BLaER1 (cell line): ENCODE measurements at regions not wholly inside any gene's neighbourhood (a gene's known extent, or its start where the extent isn't known, plus 50 kb on each side); places are given as distances from the start of the nearest gene placed in this dataset.

Experiments
- H3K27ac ChIP-seq: shearing (Covaris generic); formaldehyde crosslinking; 2 replicates; pipeline ENCODE4 v1.8.1; 2022
- H3K27me3 ChIP-seq: shearing (Covaris generic); formaldehyde crosslinking; 2 replicates; pipeline ENCODE4 v1.8.1; 2022
- H3K36me3 ChIP-seq: shearing (Covaris generic); formaldehyde crosslinking; 2 replicates; pipeline ENCODE4 v1.8.1; 2022
- H3K4me1 ChIP-seq: shearing (Covaris generic); formaldehyde crosslinking; 2 replicates; pipeline ENCODE4 v1.8.1; 2022
- H3K4me2 ChIP-seq: shearing (Covaris generic); formaldehyde crosslinking; 2 replicates; pipeline ENCODE4 v1.8.1; 2022
- H3K4me3 ChIP-seq: shearing (Covaris generic); formaldehyde crosslinking; 2 replicates; pipeline ENCODE4 v1.8.1; 2022
- H3K9ac ChIP-seq: shearing (Covaris generic); formaldehyde crosslinking; 2 replicates; pipeline ENCODE4 v1.8.1; 2022
- H3K9me3 ChIP-seq: shearing (Covaris generic); formaldehyde crosslinking; 2 replicates; pipeline ENCODE4 v1.8.1; 2022
- H4K20me1 ChIP-seq: shearing (Covaris generic); formaldehyde crosslinking; 2 replicates; pipeline ENCODE4 v1.8.1; 2022
- Cebpa-rat ChIP-seq: shearing (Covaris generic); IDR thresholded peaks from 2 replicates; pipeline ENCODE4 v1.8.1; 2022

- Histone ChIP-seq H3K4me2 (no peak overlapping the region), H4K20me1 (no peaks in the 10 kb centered on the region), H3K27ac (no peak overlapping the region), H3K27me3 (no peaks in the 10 kb centered on the region), H3K4me3 (no peak overlapping the region), H3K9ac (no peak overlapping the region), H3K9me3 (peaks cover 24% of the 10 kb centered on the region), H3K4me1 (no peaks in the 10 kb centered on the region), H3K36me3 (no peaks in the 10 kb centered on the region)
- TF ChIP-seq Cebpa-rat = no peak
Observed at GRCh38 chr3:177468331-177468730, 271.0 kb upstream of the TBL1XR1 start.

- Histone ChIP-seq H3K9ac (no peak overlapping the region), H3K27me3 (no peaks in the 10 kb centered on the region), H3K4me3 (no peak overlapping the region), H3K4me1 (no peaks in the 10 kb centered on the region), H4K20me1 (no peaks in the 10 kb centered on the region), H3K27ac (no peak overlapping the region), H3K4me2 (no peak overlapping the region), H3K36me3 (no peaks in the 10 kb centered on the region), H3K9me3 (peaks cover 24% of the 10 kb centered on the region)
- TF ChIP-seq Cebpa-rat = no peak
Observed at GRCh38 chr3:177468816-177469215, 271.5 kb upstream of the TBL1XR1 start.

DNA sequence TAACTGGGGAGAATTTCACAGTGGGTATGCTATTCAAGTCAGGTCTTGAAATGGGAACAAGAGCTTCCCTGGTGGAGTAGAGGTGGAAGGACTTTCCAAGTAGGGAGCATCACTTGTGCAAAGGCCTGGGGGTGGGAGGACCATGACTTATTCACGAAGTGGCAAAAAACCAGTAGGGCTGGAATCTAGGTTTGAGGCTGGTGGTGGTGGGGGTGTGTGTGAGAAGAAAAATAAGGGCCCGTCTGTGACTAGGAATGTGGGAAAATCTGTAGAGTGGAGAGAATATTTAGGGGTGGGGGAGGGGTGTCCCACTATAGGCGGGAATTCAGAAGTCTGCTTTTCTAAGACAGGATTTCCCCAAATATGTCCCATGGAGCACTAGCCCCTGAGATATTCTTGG lies 271.9 kb upstream of the TBL1XR1 start:
- H3K9me3 ChIP-seq = peaks cover 24% of the 10 kb centered on the region
- H3K27ac ChIP-seq = no peak overlapping the region
- no peak overlapping the region for H3K4me3 ChIP-seq
- H3K4me1 ChIP-seq = no peaks in the 10 kb centered on the region
- no peaks in the 10 kb centered on the region for H3K27me3 ChIP-seq
- H3K4me2 ChIP-seq = no peak overlapping the region
- H3K9ac ChIP-seq = no peak overlapping the region
- no peak for TF ChIP-seq Cebpa-rat
- no peaks in the 10 kb centered on the region for H3K36me3 ChIP-seq
- H4K20me1 ChIP-seq = no peaks in the 10 kb centered on the region

DNA sequence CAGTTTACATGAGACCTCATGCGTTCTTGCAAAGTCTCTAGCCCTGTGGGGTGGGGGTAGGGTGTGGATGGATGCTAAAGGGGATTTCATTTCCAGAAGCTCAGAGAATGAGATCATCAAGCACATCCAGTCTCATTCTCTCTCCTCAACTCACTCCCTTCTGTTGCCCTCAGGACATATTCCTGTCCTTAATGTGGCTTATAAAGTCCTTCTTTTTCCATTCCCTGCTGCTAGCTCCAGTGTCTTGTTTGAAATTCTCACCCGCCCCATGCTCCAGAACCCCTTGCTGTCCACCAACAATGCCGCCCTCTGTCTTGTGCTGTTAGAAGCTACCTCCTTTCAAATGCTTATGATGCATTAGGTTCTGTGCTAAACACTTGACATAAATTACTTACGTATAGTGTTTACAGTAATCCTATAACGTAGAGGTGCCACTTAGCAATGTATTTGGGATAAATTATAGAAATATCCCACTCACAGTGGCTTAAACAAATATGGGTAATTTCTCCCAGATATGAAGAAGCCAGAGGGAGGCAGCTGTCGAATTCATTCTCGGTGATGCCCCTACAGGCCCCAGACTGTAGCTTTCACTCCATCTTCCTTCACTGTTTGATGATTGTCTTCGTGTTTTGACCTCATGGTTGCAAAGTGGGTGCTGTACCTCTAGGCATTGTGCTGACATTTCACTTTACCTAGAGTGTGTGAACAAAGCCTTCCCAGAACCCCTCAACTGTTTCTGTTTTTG lies 273.1 kb upstream of the TBL1XR1 start:
- no peaks in the 10 kb centered on the region for H3K27me3 ChIP-seq
- no peak overlapping the region for H3K9ac ChIP-seq
- no peaks in the 10 kb centered on the region for H3K36me3 ChIP-seq
- no peak for TF ChIP-seq Cebpa-rat
- H3K4me1 ChIP-seq = no peaks in the 10 kb centered on the region
- no peak overlapping the region for H3K27ac ChIP-seq
- peaks cover 24% of the 10 kb centered on the region for H3K9me3 ChIP-seq
- no peak overlapping the region for H3K4me2 ChIP-seq
- H3K4me3 ChIP-seq = no peak overlapping the region
- no peaks in the 10 kb centered on the region for H4K20me1 ChIP-seq

DNA sequence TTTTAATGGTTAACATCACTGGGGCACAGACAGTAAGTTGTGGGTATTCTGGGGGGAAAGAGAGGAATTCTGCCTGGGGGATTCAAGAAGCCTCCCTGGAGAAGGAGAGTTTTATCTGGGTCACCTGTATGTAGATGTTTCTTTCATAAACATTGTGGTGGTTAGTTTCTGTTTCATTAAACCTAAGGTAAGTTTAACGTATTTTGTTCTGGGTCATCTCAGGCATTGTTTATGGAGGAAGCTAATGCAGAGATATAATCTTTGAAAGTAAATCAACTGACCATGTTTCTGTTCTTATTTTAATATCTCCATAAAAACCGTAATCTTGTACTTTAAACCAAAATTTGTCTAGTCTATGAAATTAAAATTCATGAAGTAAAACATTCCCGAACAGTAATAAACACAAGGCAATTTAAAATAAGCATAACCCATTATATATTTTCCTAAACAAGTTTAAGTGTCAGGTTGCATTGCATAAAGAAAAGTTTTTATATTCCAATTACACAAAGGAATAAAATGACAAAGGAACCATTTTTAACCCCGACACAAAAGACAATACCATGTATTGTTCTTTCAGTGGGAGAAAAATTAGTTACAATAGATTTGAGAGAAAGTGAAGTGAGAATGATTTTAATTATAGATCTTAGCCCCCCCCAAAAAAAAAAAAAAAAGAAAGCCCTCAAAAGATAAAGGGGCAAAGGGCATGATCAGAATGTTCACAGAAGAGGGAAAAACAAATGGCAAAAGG lies 274.6 kb upstream of the TBL1XR1 start:
- no peak for TF ChIP-seq Cebpa-rat
- Histone ChIP-seq H3K27me3 (no peaks in the 10 kb centered on the region), H3K4me3 (no peak overlapping the region), H3K9me3 (peaks cover 27% of the 10 kb centered on the region), H3K4me2 (no peak overlapping the region), H3K36me3 (no peaks in the 10 kb centered on the region), H4K20me1 (no peaks in the 10 kb centered on the region), H3K4me1 (no peaks in the 10 kb centered on the region), H3K27ac (no peak overlapping the region), H3K9ac (no peak overlapping the region)

- no peak for TF ChIP-seq Cebpa-rat
- Histone ChIP-seq H3K36me3 (no peaks in the 10 kb centered on the region), H3K27ac (no peak overlapping the region), H3K4me3 (no peak overlapping the region), H3K9me3 (peaks cover 19% of the 10 kb centered on the region), H3K27me3 (no peaks in the 10 kb centered on the region), H3K9ac (no peak overlapping the region), H4K20me1 (no peaks in the 10 kb centered on the region), H3K4me2 (no peak overlapping the region), H3K4me1 (no peaks in the 10 kb centered on the region)
Observed at GRCh38 chr3:177473184-177473583, 275.9 kb upstream of the TBL1XR1 start.

DNA sequence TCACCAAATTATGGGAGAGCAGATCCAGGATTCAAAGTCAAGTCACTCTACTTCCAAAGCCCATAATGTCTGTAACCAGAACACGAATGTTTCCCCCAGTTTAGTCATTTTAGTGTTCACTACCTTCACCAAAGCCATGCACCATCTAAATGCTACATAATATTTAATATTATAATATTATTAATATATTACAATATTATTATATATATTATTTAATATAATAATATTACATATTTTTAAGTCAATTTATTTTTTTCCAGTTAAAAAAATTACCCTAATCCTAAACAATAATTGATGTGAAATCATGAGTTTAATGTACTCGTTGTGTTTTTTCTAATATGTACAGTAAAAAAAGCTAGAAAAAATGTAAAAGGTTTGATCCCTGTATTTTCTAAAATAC lies 276.6 kb upstream of the TBL1XR1 start:
- no peak overlapping the region for H3K4me2 ChIP-seq
- H3K9ac ChIP-seq = no peak overlapping the region
- H3K9me3 ChIP-seq = peaks cover 20% of the 10 kb centered on the region
- H3K27ac ChIP-seq = no peak overlapping the region
- TF ChIP-seq Cebpa-rat = no peak
- no peaks in the 10 kb centered on the region for H3K36me3 ChIP-seq
- H4K20me1 ChIP-seq = no peaks in the 10 kb centered on the region
- no peak overlapping the region for H3K4me3 ChIP-seq
- no peaks in the 10 kb centered on the region for H3K27me3 ChIP-seq
- no peaks in the 10 kb centered on the region for H3K4me1 ChIP-seq

DNA sequence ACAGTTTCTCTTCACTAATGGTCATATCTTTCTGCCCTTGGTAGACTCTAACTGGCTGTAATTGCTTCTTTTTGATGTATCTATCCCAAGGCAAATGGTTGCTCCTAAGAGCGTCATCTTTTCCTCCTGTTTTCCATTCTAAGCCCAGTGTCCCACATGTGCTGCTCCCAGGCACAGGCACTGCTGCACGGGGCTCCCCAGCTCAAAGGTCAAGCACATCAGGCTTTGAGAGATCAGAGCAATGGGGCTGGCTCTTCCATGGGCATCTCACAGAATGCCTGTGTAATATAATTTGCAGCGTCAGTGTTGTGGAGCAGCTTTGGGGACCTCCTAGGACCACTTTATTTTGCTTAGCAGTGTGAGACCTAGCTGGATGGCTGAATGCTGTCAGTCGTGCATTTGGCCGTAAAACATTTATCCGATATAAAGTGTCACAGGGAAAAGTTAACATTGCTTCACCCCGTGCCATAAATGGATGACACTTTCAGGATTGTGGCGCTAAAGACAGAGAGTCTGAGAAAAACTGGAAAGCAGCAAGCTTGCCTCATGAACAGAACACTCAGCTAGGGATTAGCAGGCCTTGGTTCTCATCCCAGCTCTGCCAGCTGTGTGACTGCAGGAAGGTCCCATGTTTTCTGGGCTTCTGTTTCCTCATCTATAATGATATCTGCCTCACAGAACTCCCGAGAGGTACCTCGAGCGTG lies 277.5 kb upstream of the TBL1XR1 start:
- Histone ChIP-seq H3K9ac (no peak overlapping the region), H3K4me1 (no peaks in the 10 kb centered on the region), H3K36me3 (no peaks in the 10 kb centered on the region), H3K27ac (no peak overlapping the region), H3K27me3 (no peaks in the 10 kb centered on the region), H3K4me2 (no peak overlapping the region), H3K9me3 (peaks cover 20% of the 10 kb centered on the region), H4K20me1 (no peaks in the 10 kb centered on the region), H3K4me3 (no peak overlapping the region)
- TF ChIP-seq Cebpa-rat = no peak

- H3K27ac ChIP-seq = no peak overlapping the region
- no peaks in the 10 kb centered on the region for H3K4me1 ChIP-seq
- no peaks in the 10 kb centered on the region for H4K20me1 ChIP-seq
- no peak overlapping the region for H3K4me3 ChIP-seq
- H3K4me2 ChIP-seq = no peak overlapping the region
- H3K36me3 ChIP-seq = no peaks in the 10 kb centered on the region
- TF ChIP-seq Cebpa-rat = no peak
- no peak overlapping the region for H3K9ac ChIP-seq
- H3K9me3 ChIP-seq = peaks cover 20% of the 10 kb centered on the region
- no peaks in the 10 kb centered on the region for H3K27me3 ChIP-seq
Observed at GRCh38 chr3:177475356-177475665, 278.0 kb upstream of the TBL1XR1 start.

- TF ChIP-seq Cebpa-rat = no peak
- Histone ChIP-seq H3K27ac (no peak overlapping the region), H3K36me3 (no peaks in the 10 kb centered on the region), H3K4me2 (no peak overlapping the region), H3K9ac (no peak overlapping the region), H3K9me3 (peaks cover 16% of the 10 kb centered on the region; the same call in 1 of the 2 replicates), H3K4me3 (no peak overlapping the region), H3K27me3 (no peaks in the 10 kb centered on the region), H3K4me1 (no peaks in the 10 kb centered on the region), H4K20me1 (no peaks in the 10 kb centered on the region)
Observed at GRCh38 chr3:177476495-177476894, 279.2 kb upstream of the TBL1XR1 start.
